Prostate gland (tissue), 2 donors: ENCODE measurements at regions not wholly inside any gene's neighbourhood (a gene's known extent, or its start where the extent isn't known, plus 50 kb on each side); places are given as distances from the start of the nearest gene placed in this dataset.
"Not testable (repeated sequence)": the region's sequence is repeated elsewhere in the genome, so short reads cannot be mapped to it uniquely, and the experiment has no call there.

Experiments
- DNase-seq: peaks from one replicate; pipeline ENCODE4 v3.0.0-alpha.2; 2019; ENCODE audit warnings: low spot score
- H3K27ac ChIP-seq, 2 donors: fragments of 200-600 bp; sonication (generic); 2 replicates each; pipeline ENCODE4 v1.5.1; 2017 to 2019
- H3K27me3 ChIP-seq: fragments of 200-600 bp; sonication (generic); replicated peaks from 2 replicates; pipeline ENCODE4 v1.5.1; 2019; ENCODE audit not compliant: insufficient read depth
- H3K36me3 ChIP-seq, 2 donors: fragments of 200-600 bp; sonication (generic); 1 replicate in 1 of 2; 2 replicates in 1 of 2; pipeline versions ENCODE4 v1.5.1 to v1.8.1; 2017 to 2019
- H3K4me1 ChIP-seq: fragments of 200-600 bp; sonication (generic); replicated peaks from 2 replicates; pipeline ENCODE4 v1.5.1; 2019
- H3K4me3 ChIP-seq, 2 donors: fragments of 200-600 bp; sonication (generic); 2 replicates each; pipeline ENCODE4 v1.5.1; 2017 to 2019
- H3K9me3 ChIP-seq: fragments of 200-600 bp; sonication (generic); 2 replicates; pipeline ENCODE4 v1.5.1; 2017
- CTCF ChIP-seq, 4 experiments: fragments of 200-600 bp in 2 of 4; fragments of 450-650 bp in 2 of 4; sonication (generic) in 2 of 4; IDR thresholded peaks; 1 replicate in 3 of 4; 2 replicates in 1 of 4; pipeline ENCODE4 v1.5.1; 2016 to 2019; ENCODE audit warnings: antibody characterized with exemption in 4 of 4, mild to moderate bottlenecking in 2 of 4, moderate library complexity in 2 of 4
- POLR2A ChIP-seq: fragments of 450-650 bp; IDR thresholded peaks from one replicate; pipeline ENCODE4 v1.6.1; 2016; ENCODE audit warnings: antibody characterized with exemption, mild to moderate bottlenecking
- POLR2AphosphoS5 ChIP-seq: sonication (generic); formaldehyde crosslinking; IDR thresholded peaks from one replicate; pipeline ENCODE4 v1.6.1; 2017; ENCODE audit warnings: antibody characterized with exemption
- WGBS: methylation state at CpG from one replicate; pipeline ENCODE4 v1.1.5; 2018; 5-methylcytosine and 5-hydroxymethylcytosine counted together
- intact Hi-C: fragments of 100-400 bp; cut with DNase I; formaldehyde crosslinking; loops from one replicate; pipeline ENCODE4 v1.14.2; 2022

- 24% methylated on average over 11 of the region's 11 CpGs for WGBS
- TF ChIP-seq CTCF (IDR thresholded peaks at IDR 0.05) (no peak), POLR2AphosphoS5 (peak; percentile 45)
- H3K27ac ChIP-seq: peak overlapping the region; percentile 56 to 68
These were observed 724.6 kb upstream of the NRP1 start for GRCh38 chr10:34058845-34059614.

GRCh38 chr10:34055410-34055985, 721.0 kb upstream of the NRP1 start:
- DNase-seq, H3K9me3 ChIP-seq, H3K36me3 ChIP-seq, H3K27me3 ChIP-seq, H3K4me3 ChIP-seq, intact Hi-C loops, H3K4me1 ChIP-seq, H3K27ac ChIP-seq: not testable (repeated sequence)
- 96% methylated on average over 35 of the region's 38 CpGs for WGBS

More at GRCh38 chr10:34058845-34059614, 724.6 kb upstream of the NRP1 start:
- H3K4me3 ChIP-seq: no peak overlapping the region
- H3K27me3 ChIP-seq: no peaks in the 10 kb centered on the region
- intact Hi-C loops: no loop called here
- no peaks in the 10 kb centered on the region for H3K4me1 ChIP-seq
- DNase-seq: no peak
- H3K9me3 ChIP-seq: no peaks in the 10 kb centered on the region
- no peaks in the 10 kb centered on the region for H3K36me3 ChIP-seq

- intact Hi-C loops: no loop called here
- Histone ChIP-seq H3K27ac (no peak overlapping the region), H3K27me3 (no peaks in the 10 kb centered on the region), H3K9me3 (no peaks in the 10 kb centered on the region), H3K4me1 (no peaks in the 10 kb centered on the region), H3K36me3 (no peaks in the 10 kb centered on the region), H3K4me3 (no peak overlapping the region)
- no peak for DNase-seq
- 55% methylated on average over 9 of the region's 9 CpGs for WGBS
- no peak for TF ChIP-seq CTCF (IDR thresholded peaks at IDR 0.05)
- TF ChIP-seq POLR2A: no peak
- no peak for TF ChIP-seq POLR2AphosphoS5
These were observed 715.4 kb upstream of the NRP1 start for GRCh38 chr10:34049887-34050286.

GRCh38 chr10:34049469-34049868, 715.0 kb upstream of the NRP1 start:
- no peak overlapping the region for H3K27ac ChIP-seq
- no peak for DNase-seq
- no peak overlapping the region for H3K4me3 ChIP-seq
- intact Hi-C loops: no loop called here
- no peaks in the 10 kb centered on the region for H3K27me3 ChIP-seq
- H3K4me1 ChIP-seq: no peaks in the 10 kb centered on the region
- WGBS: 60% methylated on average over 3 of the region's 3 CpGs
- H3K9me3 ChIP-seq: no peaks in the 10 kb centered on the region
- no peak for TF ChIP-seq CTCF (IDR thresholded peaks at IDR 0.05)
- TF ChIP-seq POLR2A: no peak
- no peak for TF ChIP-seq POLR2AphosphoS5
- no peaks in the 10 kb centered on the region for H3K36me3 ChIP-seq

GRCh38 chr10:34047389-34047788, 712.9 kb upstream of the NRP1 start:
- Histone ChIP-seq H3K27me3 (no peaks in the 10 kb centered on the region), H3K4me1 (no peaks in the 10 kb centered on the region), H3K36me3 (no peaks in the 10 kb centered on the region), H3K4me3 (no peak overlapping the region), H3K27ac (no peak overlapping the region), H3K9me3 (no peaks in the 10 kb centered on the region)
- 95% methylated on average over 7 of the region's 7 CpGs for WGBS
- TF ChIP-seq CTCF (IDR thresholded peaks at IDR 0.05) (no peak), POLR2A (no peak), POLR2AphosphoS5 (no peak)
- intact Hi-C loops: no loop called here
- DNase-seq: no peak
